Fibroblast of the aortic adventitia (primary cell): ENCODE measurements at regions not wholly inside any gene's neighbourhood (a gene's known extent, or its start where the extent isn't known, plus 50 kb on each side); places are given as distances from the start of the nearest gene placed in this dataset.

ENCODE experiments used
- DNase-seq: peaks from one replicate; pipeline ENCODE4 v3.0.0-alpha.2; 2010; ENCODE audit warnings: low read depth
- H3K4me3 ChIP-seq: 2 replicates; pipeline ENCODE4 v1.5.1; 2011; ENCODE audit warnings: low read depth, mild to moderate bottlenecking, control low read depth, low read length, moderate library complexity
- TF ChIP-seq, protein P1 (sequence below): IDR thresholded peaks from 2 replicates; pipeline ENCODE4 v1.5.1; 2011; ENCODE audit warnings: mild to moderate bottlenecking, low read length, control low read depth, inconsistent platforms; ENCODE audit not compliant: insufficient read depth

GRCh38 chr2:236962816-236963215 lies 122.9 kb upstream of the COPS8 start:
- TF ChIP-seq, protein P1, sequence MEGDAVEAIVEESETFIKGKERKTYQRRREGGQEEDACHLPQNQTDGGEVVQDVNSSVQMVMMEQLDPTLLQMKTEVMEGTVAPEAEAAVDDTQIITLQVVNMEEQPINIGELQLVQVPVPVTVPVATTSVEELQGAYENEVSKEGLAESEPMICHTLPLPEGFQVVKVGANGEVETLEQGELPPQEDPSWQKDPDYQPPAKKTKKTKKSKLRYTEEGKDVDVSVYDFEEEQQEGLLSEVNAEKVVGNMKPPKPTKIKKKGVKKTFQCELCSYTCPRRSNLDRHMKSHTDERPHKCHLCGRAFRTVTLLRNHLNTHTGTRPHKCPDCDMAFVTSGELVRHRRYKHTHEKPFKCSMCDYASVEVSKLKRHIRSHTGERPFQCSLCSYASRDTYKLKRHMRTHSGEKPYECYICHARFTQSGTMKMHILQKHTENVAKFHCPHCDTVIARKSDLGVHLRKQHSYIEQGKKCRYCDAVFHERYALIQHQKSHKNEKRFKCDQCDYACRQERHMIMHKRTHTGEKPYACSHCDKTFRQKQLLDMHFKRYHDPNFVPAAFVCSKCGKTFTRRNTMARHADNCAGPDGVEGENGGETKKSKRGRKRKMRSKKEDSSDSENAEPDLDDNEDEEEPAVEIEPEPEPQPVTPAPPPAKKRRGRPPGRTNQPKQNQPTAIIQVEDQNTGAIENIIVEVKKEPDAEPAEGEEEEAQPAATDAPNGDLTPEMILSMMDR: no peak
- no peak for DNase-seq
- no peak overlapping the region for H3K4me3 ChIP-seq

- TF ChIP-seq, protein P1: no peak
- no peak for DNase-seq
- no peak overlapping the region for H3K4me3 ChIP-seq
Measured at GRCh38 chr2:236963631-236964182, 122.0 kb upstream of the COPS8 start.

DNA sequence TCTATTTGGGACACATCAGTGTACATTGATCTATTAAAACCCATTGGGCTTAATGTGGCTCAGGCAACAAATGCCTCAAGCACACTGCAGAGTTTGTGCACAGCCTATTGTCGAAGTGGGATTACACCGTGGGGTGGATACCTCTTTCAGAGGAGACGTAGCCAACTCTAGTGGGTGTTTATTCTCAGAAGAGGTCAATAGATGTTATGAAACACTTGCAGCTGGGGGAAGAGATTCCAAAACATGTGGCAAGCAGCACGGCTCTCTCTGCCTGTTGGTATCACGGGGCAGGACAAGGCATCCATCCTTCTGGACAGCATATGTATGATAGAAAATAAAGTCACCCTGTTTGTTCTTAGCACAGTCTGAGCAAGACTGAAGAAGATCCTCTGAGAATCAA lies 121.4 kb upstream of the COPS8 start:
- TF ChIP-seq, protein P1: no peak
- peak; percentile 49 for DNase-seq
- no peak overlapping the region for H3K4me3 ChIP-seq

GRCh38 chr2:236965021-236965840 lies 120.5 kb upstream of the COPS8 start:
- H3K4me3 ChIP-seq: no peak overlapping the region
- DNase-seq: no peak
- TF ChIP-seq, protein P1: no peak

DNA sequence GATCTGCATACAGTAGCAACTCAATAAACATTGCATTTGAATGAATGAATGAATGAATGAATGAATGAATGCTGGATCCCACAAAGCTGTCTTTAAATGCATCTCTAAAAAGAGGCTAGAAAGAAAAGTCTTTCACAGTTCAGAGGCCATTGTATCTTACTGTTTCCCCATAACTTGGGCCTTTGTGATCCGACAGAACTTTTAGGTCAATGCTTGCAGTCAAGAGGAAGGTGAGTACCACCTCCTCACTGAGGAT lies 119.9 kb upstream of the COPS8 start:
- no peak for DNase-seq
- no peak overlapping the region for H3K4me3 ChIP-seq
- TF ChIP-seq, protein P1: no peak

DNA sequence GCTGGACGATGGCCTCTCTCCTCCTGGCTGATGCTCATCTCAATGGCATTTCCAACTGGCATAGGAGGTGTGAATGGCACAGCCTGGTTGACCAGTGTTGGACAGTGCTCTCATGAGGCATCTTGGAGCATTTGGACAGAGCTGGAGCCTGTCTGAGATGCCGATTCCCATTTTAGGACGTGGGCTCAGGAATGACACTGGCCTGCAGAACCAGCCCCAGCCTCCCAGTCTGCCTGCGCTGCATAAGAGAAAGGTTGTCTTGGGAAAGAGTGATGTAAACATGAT lies 118.2 kb upstream of the COPS8 start:
- TF ChIP-seq, protein P1: no peak
- no peak overlapping the region for H3K4me3 ChIP-seq
- no peak for DNase-seq

DNA sequence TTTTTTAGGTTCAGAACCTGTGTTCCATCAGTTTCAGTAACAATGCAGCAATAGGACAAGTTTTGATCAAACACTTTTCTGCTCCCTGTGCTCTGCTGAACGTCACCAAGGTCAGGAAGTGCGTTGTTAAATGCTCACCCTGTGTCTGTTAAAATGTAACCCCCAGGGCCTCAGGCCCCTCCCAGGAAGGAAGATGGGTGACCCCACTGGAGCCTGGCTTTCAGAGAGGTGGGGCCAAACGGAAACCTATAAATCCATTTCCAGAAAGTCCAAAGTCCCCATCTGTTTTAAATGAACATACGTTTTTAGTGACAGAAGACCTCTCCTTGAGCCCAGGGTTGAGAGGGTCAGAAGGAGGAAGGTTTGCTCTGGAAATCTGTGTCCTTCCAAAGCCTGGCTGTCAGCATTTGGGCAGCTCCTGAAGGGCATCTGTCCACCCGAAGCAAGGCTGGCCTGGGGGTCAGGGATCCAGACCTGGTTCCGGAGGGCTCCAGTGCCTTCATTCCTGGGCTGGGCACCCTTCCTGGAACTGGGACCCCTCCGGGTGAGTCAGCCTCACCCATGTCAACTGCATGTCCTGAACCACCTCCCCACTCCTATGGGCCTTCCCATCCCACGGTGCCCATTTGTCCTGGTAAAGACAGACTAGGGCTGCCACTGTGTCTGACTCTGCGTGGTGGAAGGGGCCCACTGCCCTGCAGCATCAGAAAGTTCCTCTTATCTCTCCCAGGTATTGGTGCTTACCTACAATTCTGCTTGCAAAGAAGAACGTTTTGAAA lies 117.4 kb upstream of the COPS8 start:
- no peak overlapping the region for H3K4me3 ChIP-seq
- TF ChIP-seq, protein P1: no peak
- DNase-seq: no peak
